ENCODE measurements at regions not wholly inside any gene's neighbourhood (a gene's known extent, or its start where the extent isn't known, plus 50 kb on each side); places are given as distances from the start of the nearest gene placed in this dataset.
A peak's percentile ranks its signal among the peaks of the same experiment; 100 is the strongest.

- DNase-seq (ENCODE audit: insufficient read length, low spot score) = no peak
- TF ChIP-seq POLR2A (IDR thresholded peaks at IDR 0.05; ENCODE audit: low read depth, low read length) = no peak
- FAIRE-seq = peak; percentile 60
Measured at GRCh38 chr9:27749838-27750237, 176.6 kb upstream of the C9orf72 start.

DNA sequence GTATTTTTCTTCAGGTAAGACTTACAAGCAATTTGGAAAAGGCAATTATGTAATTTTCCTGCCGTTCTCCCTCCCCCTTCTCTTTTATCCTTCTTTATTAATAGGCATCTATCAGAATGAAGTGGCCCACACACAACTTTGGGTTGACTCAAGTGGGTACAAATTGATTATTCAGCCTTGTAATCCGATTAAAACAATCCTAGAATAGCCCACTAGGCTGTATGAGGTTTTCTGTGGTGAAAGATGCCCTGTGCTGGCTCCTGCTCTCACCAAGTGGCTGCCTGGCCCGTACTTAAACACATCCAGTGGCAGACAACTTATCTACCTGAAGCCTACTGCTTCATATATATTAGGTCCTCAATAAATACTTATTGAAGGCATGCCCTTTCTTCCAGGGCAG is 177.3 kb upstream of the C9orf72 start:
- DNase-seq (ENCODE audit: insufficient read length, low spot score) = no peak
- FAIRE-seq = no peak
- TF ChIP-seq POLR2A (IDR thresholded peaks at IDR 0.05; ENCODE audit: low read depth, low read length) = no peak

DNA sequence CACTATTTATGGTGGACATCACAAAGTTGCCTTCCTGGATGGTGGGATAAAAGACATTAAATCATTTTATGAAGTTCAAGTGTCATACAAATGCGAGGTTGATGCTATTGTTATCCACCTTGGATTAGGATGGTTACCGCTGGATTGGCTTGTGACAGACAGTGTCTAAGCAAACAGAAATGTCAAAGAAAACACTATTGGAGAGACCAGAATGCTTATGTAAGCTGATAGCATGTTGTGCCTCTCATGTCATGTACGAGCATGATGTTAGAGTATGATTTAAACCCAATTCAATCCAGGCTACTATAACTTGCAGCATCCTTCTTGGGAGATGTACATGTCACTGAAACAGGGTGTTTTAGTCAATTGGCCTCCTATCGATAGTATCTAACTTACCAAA is 178.8 kb upstream of the C9orf72 start:
- DNase-seq (ENCODE audit: insufficient read length, low spot score) (no peak), FAIRE-seq (no peak)
- TF ChIP-seq POLR2A (IDR thresholded peaks at IDR 0.05; ENCODE audit: low read depth, low read length) = no peak

GRCh38 chr9:27755846-27756245 is 182.6 kb upstream of the C9orf72 start:
- FAIRE-seq (no peak), DNase-seq (ENCODE audit: insufficient read length, low spot score) (no peak)
- TF ChIP-seq POLR2A (IDR thresholded peaks at IDR 0.05; ENCODE audit: low read depth, low read length) = no peak

- no peak for FAIRE-seq
- DNase-seq (ENCODE audit: insufficient read length, low spot score) = no peak
- TF ChIP-seq POLR2A (IDR thresholded peaks at IDR 0.05; ENCODE audit: low read depth, low read length) = no peak
Measured at GRCh38 chr9:27756418-27756817, 183.1 kb upstream of the C9orf72 start.

DNA sequence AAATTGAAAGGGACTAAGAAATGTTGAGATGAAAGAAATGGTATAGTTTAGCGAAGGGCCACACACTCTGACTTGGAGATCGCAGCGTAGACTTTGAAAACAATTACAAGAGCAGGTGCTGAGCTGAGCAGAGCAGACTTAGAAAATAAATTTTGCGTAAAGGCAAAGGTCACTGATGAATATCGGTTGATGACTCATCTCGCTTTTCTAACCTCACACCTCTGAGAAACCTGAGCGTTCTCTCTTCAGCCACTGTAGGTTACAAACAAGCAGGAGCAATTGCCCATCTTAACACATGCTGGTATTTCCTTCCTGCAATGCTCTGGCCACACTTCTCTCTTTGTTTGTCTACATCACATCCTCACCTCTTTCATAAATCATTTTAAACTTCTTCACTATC is 190.6 kb upstream of the C9orf72 start:
- no peak for DNase-seq (ENCODE audit: insufficient read length, low spot score)
- FAIRE-seq = no peak
- no peak for TF ChIP-seq POLR2A (IDR thresholded peaks at IDR 0.05; ENCODE audit: low read depth, low read length)

DNA sequence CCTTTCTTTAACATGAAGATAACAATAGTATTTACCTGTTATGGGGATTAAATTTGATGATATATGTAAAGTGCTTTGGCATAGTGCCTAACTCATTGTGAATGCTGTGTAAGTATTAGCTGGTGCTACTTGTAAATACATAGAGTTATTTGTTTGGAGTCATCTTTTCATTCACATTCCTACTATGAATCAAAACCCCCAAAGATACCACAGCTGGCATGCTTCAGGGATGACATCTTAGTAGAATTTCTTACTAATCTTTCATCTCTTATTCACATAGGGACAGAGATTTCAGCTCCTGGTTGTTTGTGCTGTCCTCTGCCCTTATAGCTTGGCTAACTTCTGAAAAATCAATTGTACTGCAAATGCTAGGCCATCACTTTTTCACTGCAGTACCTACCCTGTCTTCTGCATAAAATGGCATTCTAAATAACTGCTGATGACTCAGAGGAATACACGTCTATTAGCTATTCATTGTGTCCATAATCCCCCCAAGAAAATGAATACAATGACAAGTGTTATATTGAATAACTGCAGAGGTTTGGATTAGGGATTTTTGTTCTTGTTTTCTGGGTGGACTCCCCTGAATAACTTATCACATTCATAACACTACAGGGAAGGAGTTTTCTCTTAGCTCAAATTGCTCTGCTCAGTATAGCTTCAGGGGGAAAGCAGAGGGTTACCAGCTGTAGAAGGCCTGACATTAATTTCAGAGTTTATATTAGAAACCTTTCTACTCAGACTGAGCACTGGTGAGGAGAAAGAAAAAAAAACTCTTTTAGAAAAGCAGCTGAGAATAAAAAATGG is 192.2 kb upstream of the C9orf72 start:
- no peak for TF ChIP-seq POLR2A (IDR thresholded peaks at IDR 0.05; ENCODE audit: low read depth, low read length)
- DNase-seq (ENCODE audit: insufficient read length, low spot score) (no peak), FAIRE-seq (peak; percentile 71)

DNA sequence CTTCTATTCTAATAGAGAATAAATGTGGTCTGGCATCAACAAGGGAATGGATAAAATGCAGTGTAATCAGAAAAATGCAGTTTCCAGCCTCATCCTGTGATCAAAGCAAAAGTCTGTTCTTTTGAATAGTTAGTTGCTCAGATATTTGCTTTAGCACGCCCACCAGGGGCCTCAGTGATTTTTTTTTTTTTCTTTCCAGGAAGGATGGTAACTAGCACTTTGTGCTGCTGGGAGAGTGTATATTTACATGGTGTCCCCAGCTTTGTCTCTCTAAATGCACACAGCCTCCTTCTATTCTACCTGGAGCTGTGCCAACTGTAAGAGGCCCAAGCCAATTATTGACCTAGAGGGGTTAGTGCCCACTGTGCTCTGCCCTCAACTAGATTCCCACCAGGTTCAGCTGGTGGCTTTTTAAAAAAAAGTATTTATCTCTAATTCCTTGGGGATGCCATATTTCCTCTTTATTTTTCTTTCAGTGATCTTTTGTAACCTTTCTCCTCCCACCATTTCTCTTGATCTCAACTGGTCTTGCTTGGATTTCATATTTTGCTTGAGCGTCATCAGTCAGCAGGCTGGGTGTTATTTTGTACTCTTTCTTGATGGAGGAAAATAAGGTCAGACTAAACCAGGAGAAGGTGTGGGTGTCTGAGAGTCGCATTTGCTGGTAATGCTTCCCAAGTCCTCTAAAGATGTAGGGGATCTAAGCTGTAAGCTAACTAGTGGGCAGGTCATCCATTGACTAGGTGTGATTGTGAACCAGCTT is 193.0 kb upstream of the C9orf72 start:
- no peak for FAIRE-seq
- no peak for DNase-seq (ENCODE audit: insufficient read length, low spot score)
- TF ChIP-seq POLR2A (IDR thresholded peaks at IDR 0.05; ENCODE audit: low read depth, low read length) = no peak

GRCh38 chr9:27768781-27769180 is 195.5 kb upstream of the C9orf72 start:
- DNase-seq (ENCODE audit: insufficient read length, low spot score) = no peak
- no peak for FAIRE-seq
- no peak for TF ChIP-seq POLR2A (IDR thresholded peaks at IDR 0.05; ENCODE audit: low read depth, low read length)

DNA sequence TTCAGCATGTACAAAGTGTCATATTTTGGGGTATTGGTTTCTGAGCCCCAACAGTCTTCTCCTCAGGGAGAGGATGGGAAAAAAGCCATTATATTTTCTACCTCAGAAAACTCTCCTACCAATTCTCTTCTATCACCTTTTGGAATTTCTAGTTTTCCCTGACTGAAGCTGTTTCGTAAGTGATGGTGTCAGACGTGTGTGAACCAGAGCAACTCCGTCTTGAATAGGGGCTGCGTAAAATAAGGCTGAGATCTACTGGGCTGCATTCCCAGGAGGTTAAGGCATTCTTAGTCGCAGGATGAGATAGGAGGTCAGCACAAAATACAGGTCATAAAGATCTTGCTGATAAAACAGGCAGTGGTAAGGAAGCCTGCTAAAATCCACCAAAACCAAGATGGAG is 197.3 kb upstream of the C9orf72 start:
- no peak for TF ChIP-seq POLR2A (IDR thresholded peaks at IDR 0.05; ENCODE audit: low read depth, low read length)
- no peak for DNase-seq (ENCODE audit: insufficient read length, low spot score)
- no peak for FAIRE-seq

- FAIRE-seq (peak; percentile 98), DNase-seq (ENCODE audit: insufficient read length, low spot score) (peak; percentile 9)
- TF ChIP-seq POLR2A (IDR thresholded peaks at IDR 0.05; ENCODE audit: low read depth, low read length) = no peak
Measured at GRCh38 chr9:27771803-27772545, 198.7 kb upstream of the C9orf72 start.

- TF ChIP-seq POLR2A (IDR thresholded peaks at IDR 0.05; ENCODE audit: low read depth, low read length) = no peak
- peak; percentile 62 for FAIRE-seq
- no peak for DNase-seq (ENCODE audit: insufficient read length, low spot score)
Measured at GRCh38 chr9:27784847-27785713, 211.8 kb upstream of the C9orf72 start.

DNA sequence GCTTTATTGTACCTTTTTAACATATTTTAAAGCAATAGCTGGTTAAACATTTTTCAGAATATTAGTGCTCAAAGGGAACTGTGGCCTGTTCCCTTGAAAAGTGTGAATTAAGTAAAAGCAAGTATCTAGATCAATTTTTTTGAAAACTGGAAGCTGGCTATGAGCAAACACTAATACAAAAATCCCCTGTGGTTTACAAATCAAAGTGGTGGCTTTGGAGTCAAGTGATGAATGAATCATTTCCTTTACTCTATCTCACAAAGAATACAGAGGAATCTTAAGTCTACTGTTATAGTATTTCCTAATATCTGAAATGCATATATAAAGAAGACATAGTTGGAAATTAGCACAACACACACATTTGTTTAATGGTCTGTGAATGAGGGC is 212.4 kb upstream of the C9orf72 start:
- DNase-seq (ENCODE audit: insufficient read length, low spot score) (no peak), FAIRE-seq (peak; percentile 86)
- TF ChIP-seq POLR2A (IDR thresholded peaks at IDR 0.05; ENCODE audit: low read depth, low read length) = no peak

Data from H54 (cell line).